HepG2 (cell line): ENCODE measurements at regions not wholly inside any gene's neighbourhood (a gene's known extent, or its start where the extent isn't known, plus 50 kb on each side); places are given as distances from the start of the nearest gene placed in this dataset.

Experiments used
- ESRRA ChIP-seq: sonication (generic); formaldehyde crosslinking; IDR thresholded peaks from 2 replicates; pipeline ENCODE4 v1.5.1; 2020; ENCODE audit warnings: mild to moderate bottlenecking, low read depth, missing genetic modification reagents
- HNRNPK ChIP-seq: fragments of 200-400 bp; formaldehyde crosslinking; IDR thresholded peaks from 2 replicates; pipeline ENCODE4 v1.6.1; 2018; ENCODE audit warnings: low read length, low read depth, moderate library complexity, mild to moderate bottlenecking; ENCODE audit not compliant: poor library complexity, severe bottlenecking
- MTA1 ChIP-seq: sonication (generic); formaldehyde crosslinking; IDR thresholded peaks from 2 replicates; pipeline ENCODE4 v1.4.0; 2020; ENCODE audit warnings: missing genetic modification reagents, mild to moderate bottlenecking, borderline replicate concordance
- SP1 ChIP-seq, 2 experiments: fragments of 450-650 bp in 1 of 2; sonication (generic) in 1 of 2; formaldehyde crosslinking in 1 of 2; IDR thresholded peaks; 2 replicates each; pipeline versions ENCODE4 v1.4.0 to v1.6.1; 2016 to 2020; ENCODE audit warnings: missing genetic modification reagents in 1 of 2
- ZNF501 ChIP-seq: sonication (generic); formaldehyde crosslinking; IDR thresholded peaks from 2 replicates; pipeline ENCODE4 v1.5.1; 2020; ENCODE audit warnings: mild to moderate bottlenecking, moderate library complexity, missing genetic modification reagents
- TF ChIP-seq, protein P1 (sequence below): IDR thresholded peaks from 2 replicates; pipeline ENCODE4 v1.6.1; 2012; ENCODE audit warnings: inconsistent platforms
- TF ChIP-seq, protein P2 (sequence below): sonication (generic); formaldehyde crosslinking; IDR thresholded peaks from 2 replicates; pipeline ENCODE4 v1.5.0; 2020; ENCODE audit warnings: mild to moderate bottlenecking, missing genetic modification reagents, moderate library complexity
- TF ChIP-seq, protein P3 (sequence below): sonication (generic); formaldehyde crosslinking; conservative IDR thresholded peaks from 2 replicates; pipeline ENCODE4 v1.4.0; 2020; ENCODE audit warnings: missing genetic modification reagents
- TF ChIP-seq, protein P4 (sequence below): sonication (generic); formaldehyde crosslinking; IDR thresholded peaks from 2 replicates; pipeline ENCODE4 v1.4.0; 2020; ENCODE audit warnings: missing genetic modification reagents, mild to moderate bottlenecking, borderline replicate concordance
- TF ChIP-seq, protein P5 (sequence below): sonication (generic); formaldehyde crosslinking; IDR thresholded peaks from 2 replicates; pipeline ENCODE4 v1.8.0; 2022; ENCODE audit warnings: missing genetic modification reagents, mild to moderate bottlenecking, borderline replicate concordance
- TF ChIP-seq, protein P6 (sequence below): sonication (generic); formaldehyde crosslinking; IDR thresholded peaks from 2 replicates; pipeline ENCODE4 v1.4.0; 2020; ENCODE audit warnings: mild to moderate bottlenecking, missing genetic modification reagents

DNA sequence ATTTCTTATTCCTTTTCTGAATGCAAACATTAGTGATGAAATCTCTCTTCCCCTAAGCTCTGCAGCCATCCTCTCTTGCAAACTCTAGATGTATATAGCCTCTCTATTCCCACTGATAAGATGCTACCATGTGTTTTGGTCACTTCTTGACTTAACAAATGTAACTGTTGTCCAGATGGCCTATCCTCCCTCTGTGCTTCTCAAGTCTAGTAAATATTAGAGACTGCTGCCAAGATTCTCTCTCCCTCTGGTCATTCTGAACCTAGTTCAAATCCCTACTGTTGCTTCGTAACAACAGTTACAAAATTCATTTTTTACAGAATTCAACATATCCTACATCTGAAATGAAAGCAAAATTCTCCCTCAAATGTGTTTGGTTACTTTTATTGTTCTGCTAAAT, 156.6 kb downstream of the TXNL1 start:
- TF ChIP-seq, protein P1, sequence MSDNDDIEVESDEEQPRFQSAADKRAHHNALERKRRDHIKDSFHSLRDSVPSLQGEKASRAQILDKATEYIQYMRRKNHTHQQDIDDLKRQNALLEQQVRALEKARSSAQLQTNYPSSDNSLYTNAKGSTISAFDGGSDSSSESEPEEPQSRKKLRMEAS: no peak
- TF ChIP-seq ESRRA (CRISPR knock-in tag) (no peak), ZNF501 (CRISPR knock-in tag) (no peak), HNRNPK (no peak), SP1 (IDR thresholded peaks at IDR 0.05) (no peak), SP1 (CRISPR knock-in tag; IDR thresholded peaks at IDR 0.05) (no peak), MTA1 (CRISPR knock-in tag) (no peak)
- TF ChIP-seq, protein P2, sequence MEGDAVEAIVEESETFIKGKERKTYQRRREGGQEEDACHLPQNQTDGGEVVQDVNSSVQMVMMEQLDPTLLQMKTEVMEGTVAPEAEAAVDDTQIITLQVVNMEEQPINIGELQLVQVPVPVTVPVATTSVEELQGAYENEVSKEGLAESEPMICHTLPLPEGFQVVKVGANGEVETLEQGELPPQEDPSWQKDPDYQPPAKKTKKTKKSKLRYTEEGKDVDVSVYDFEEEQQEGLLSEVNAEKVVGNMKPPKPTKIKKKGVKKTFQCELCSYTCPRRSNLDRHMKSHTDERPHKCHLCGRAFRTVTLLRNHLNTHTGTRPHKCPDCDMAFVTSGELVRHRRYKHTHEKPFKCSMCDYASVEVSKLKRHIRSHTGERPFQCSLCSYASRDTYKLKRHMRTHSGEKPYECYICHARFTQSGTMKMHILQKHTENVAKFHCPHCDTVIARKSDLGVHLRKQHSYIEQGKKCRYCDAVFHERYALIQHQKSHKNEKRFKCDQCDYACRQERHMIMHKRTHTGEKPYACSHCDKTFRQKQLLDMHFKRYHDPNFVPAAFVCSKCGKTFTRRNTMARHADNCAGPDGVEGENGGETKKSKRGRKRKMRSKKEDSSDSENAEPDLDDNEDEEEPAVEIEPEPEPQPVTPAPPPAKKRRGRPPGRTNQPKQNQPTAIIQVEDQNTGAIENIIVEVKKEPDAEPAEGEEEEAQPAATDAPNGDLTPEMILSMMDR (CRISPR knock-in tag): no peak
- TF ChIP-seq, protein P3, sequence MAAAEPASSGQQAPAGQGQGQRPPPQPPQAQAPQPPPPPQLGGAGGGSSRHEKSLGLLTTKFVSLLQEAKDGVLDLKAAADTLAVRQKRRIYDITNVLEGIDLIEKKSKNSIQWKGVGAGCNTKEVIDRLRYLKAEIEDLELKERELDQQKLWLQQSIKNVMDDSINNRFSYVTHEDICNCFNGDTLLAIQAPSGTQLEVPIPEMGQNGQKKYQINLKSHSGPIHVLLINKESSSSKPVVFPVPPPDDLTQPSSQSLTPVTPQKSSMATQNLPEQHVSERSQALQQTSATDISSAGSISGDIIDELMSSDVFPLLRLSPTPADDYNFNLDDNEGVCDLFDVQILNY: no peak
- TF ChIP-seq, protein P4, sequence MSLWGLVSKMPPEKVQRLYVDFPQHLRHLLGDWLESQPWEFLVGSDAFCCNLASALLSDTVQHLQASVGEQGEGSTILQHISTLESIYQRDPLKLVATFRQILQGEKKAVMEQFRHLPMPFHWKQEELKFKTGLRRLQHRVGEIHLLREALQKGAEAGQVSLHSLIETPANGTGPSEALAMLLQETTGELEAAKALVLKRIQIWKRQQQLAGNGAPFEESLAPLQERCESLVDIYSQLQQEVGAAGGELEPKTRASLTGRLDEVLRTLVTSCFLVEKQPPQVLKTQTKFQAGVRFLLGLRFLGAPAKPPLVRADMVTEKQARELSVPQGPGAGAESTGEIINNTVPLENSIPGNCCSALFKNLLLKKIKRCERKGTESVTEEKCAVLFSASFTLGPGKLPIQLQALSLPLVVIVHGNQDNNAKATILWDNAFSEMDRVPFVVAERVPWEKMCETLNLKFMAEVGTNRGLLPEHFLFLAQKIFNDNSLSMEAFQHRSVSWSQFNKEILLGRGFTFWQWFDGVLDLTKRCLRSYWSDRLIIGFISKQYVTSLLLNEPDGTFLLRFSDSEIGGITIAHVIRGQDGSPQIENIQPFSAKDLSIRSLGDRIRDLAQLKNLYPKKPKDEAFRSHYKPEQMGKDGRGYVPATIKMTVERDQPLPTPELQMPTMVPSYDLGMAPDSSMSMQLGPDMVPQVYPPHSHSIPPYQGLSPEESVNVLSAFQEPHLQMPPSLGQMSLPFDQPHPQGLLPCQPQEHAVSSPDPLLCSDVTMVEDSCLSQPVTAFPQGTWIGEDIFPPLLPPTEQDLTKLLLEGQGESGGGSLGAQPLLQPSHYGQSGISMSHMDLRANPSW (CRISPR knock-in tag): no peak
- TF ChIP-seq, protein P5, sequence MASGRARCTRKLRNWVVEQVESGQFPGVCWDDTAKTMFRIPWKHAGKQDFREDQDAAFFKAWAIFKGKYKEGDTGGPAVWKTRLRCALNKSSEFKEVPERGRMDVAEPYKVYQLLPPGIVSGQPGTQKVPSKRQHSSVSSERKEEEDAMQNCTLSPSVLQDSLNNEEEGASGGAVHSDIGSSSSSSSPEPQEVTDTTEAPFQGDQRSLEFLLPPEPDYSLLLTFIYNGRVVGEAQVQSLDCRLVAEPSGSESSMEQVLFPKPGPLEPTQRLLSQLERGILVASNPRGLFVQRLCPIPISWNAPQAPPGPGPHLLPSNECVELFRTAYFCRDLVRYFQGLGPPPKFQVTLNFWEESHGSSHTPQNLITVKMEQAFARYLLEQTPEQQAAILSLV (CRISPR knock-in tag): no peak
- TF ChIP-seq, protein P6, sequence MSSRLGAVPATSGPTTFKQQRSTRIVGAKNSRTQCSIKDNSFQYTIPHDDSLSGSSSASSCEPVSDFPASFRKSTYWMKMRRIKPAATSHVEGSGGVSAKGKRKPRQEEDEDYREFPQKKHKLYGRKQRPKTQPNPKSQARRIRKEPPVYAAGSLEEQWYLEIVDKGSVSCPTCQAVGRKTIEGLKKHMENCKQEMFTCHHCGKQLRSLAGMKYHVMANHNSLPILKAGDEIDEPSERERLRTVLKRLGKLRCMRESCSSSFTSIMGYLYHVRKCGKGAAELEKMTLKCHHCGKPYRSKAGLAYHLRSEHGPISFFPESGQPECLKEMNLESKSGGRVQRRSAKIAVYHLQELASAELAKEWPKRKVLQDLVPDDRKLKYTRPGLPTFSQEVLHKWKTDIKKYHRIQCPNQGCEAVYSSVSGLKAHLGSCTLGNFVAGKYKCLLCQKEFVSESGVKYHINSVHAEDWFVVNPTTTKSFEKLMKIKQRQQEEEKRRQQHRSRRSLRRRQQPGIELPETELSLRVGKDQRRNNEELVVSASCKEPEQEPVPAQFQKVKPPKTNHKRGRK (CRISPR knock-in tag): no peak
